HCT116 (cell line): ENCODE measurements at regions not wholly inside any gene's neighbourhood (a gene's known extent, or its start where the extent isn't known, plus 50 kb on each side); places are given as distances from the start of the nearest gene placed in this dataset.

Source experiments
- ATAC-seq: fragments of 200-7000 bp; cut with Tn5 transposase; 2 replicates; pipeline ENCODE4 v1.9.1; 2020; ENCODE audit warnings: mild to moderate bottlenecking, moderate library complexity
- BruUV-seq: library from RNA; stranded (reverse); fragments of 400-500 nt; replicated peaks from 2 replicates; lab custom pipeline; 2021; lab: Mats Ljungman, UMichigan
- CTCF ChIA-PET: fragments of 300-600 bp; sonication (Branson Sonifier 250); formaldehyde crosslinking; loops from one replicate; lab custom pipeline; 2021; ENCODE audit warnings: antibody characterized with exemption; lab: Charles Lee
- POLR2A ChIA-PET: fragments of 300-600, 350-600 bp; sonication (Branson Sonifier 250); formaldehyde crosslinking; loops from one replicate; lab custom pipeline; 2021; ENCODE audit warnings: antibody characterized with exemption; lab: Charles Lee
- RAD21 ChIA-PET, 2 experiments: fragments of 300-600 bp; sonication (Branson Sonifier 250); formaldehyde crosslinking; loops; one replicate each; lab custom pipeline; 2023; ENCODE audit warnings: low total read pairs in 2 of 2; ENCODE audit not compliant: uncharacterized antibody in 2 of 2, unreplicated experiment in 2 of 2, low non-redundant PET in 1 of 2; lab: Charles Lee
- DNase-seq: peaks from one replicate; pipeline ENCODE4 v3.0.0-alpha.2; 2010; ENCODE audit warnings: low read depth, low spot score
- H2AFZ ChIP-seq: fragments of 200-600 bp; shearing (Covaris generic), sonication (generic); 2 replicates; pipeline ENCODE4 v1.6.1; 2017; ENCODE audit warnings: low read depth, mixed run types, mixed read lengths, antibody characterized with exemption, low read length; ENCODE audit not compliant: poor library complexity, severe bottlenecking
- H3K27ac ChIP-seq: 2 replicates; pipeline ENCODE4 v1.5.1; 2012; ENCODE audit warnings: low read depth, low read length
- H3K27me3 ChIP-seq: fragments of 200-600 bp; sonication (generic); 2 replicates; pipeline ENCODE4 v1.6.1; 2016; ENCODE audit warnings: mixed run types, low read length, mixed read lengths; ENCODE audit not compliant: insufficient read depth
- H3K36me3 ChIP-seq, 2 experiments: fragments of 200-500 bp in 1 of 2; fragments of 200-600 bp in 1 of 2; sonication (Bioruptor generic) in 1 of 2; sonication (generic) in 1 of 2; 2 replicates each; pipeline versions ENCODE4 v1.5.1 to v1.6.1; 2014 to 2016; ENCODE audit warnings: low read length in 2 of 2, inconsistent platforms in 1 of 2, mixed read lengths in 1 of 2, mixed run types in 1 of 2; ENCODE audit not compliant: insufficient read depth in 2 of 2, control insufficient read depth in 1 of 2
- H3K4me1 ChIP-seq, 2 experiments: fragments of 200-600 bp in 1 of 2; sonication (generic) in 1 of 2; 2 replicates each; pipeline versions ENCODE4 v1.5.1 to v1.6.1; 2012 to 2017; ENCODE audit warnings: low read length in 2 of 2, inconsistent platforms in 1 of 2, mild to moderate bottlenecking in 1 of 2, mixed read lengths in 1 of 2, mixed run types in 1 of 2, moderate library complexity in 1 of 2; ENCODE audit not compliant: insufficient read depth in 2 of 2, control insufficient read depth in 1 of 2
- H3K4me2 ChIP-seq: fragments of 200-600 bp; sonication (generic); 2 replicates; pipeline ENCODE4 v1.6.1; 2017; ENCODE audit warnings: mixed run types, low read length, mixed read lengths
- H3K4me3 ChIP-seq, 2 experiments: fragments of 200-600 bp in 1 of 2; sonication (generic) in 1 of 2; replicated peaks in 1 of 2; 2 replicates each; pipeline ENCODE4 v1.5.1; 2011 to 2016; ENCODE audit warnings: low read length in 2 of 2, control low read depth in 1 of 2, low read depth in 1 of 2, mild to moderate bottlenecking in 1 of 2, mixed read lengths in 1 of 2, mixed run types in 1 of 2
- H3K79me2 ChIP-seq: fragments of 200-600 bp; sonication (generic); 2 replicates; pipeline ENCODE4 v1.6.1; 2017; ENCODE audit warnings: mild to moderate bottlenecking, mixed run types, low read length, moderate library complexity, mixed read lengths; ENCODE audit not compliant: insufficient read depth
- H3K9ac ChIP-seq: fragments of 200-600 bp; sonication (generic); 2 replicates; pipeline ENCODE4 v1.6.1; 2016; ENCODE audit warnings: low read length, mixed read lengths
- H3K9me2 ChIP-seq: fragments of 200-600 bp; sonication (generic), shearing (Covaris generic); 2 replicates; pipeline ENCODE4 v1.6.1; 2017; ENCODE audit warnings: mixed run types, mild to moderate bottlenecking, moderate library complexity; ENCODE audit not compliant: insufficient read depth
- H3K9me3 ChIP-seq, 2 experiments: fragments of 200-500 bp in 1 of 2; fragments of 200-600 bp in 1 of 2; sonication (Bioruptor generic) in 1 of 2; sonication (generic) in 1 of 2; 2 replicates each; pipeline ENCODE4 v1.6.1; 2014 to 2017; ENCODE audit warnings: low read length in 2 of 2, mixed read lengths in 2 of 2, inconsistent platforms in 1 of 2, low read depth in 1 of 2, mild to moderate bottlenecking in 1 of 2, mixed run types in 1 of 2, moderate library complexity in 1 of 2; ENCODE audit not compliant: control insufficient read depth in 1 of 2, insufficient read depth in 1 of 2
- H4K20me1 ChIP-seq: fragments of 200-600 bp; sonication (generic), shearing (Covaris generic); 2 replicates; pipeline ENCODE4 v1.6.1; 2017; ENCODE audit warnings: mixed run types, mild to moderate bottlenecking, moderate library complexity; ENCODE audit not compliant: insufficient read depth
- ATF3 ChIP-seq: IDR thresholded peaks from 2 replicates; pipeline ENCODE4 v1.6.1; 2012
- CBX3 ChIP-seq: IDR thresholded peaks from 2 replicates; pipeline ENCODE4 v1.6.1; 2012; ENCODE audit warnings: low read depth
- CEBPB ChIP-seq: IDR thresholded peaks from 2 replicates; pipeline ENCODE4 v1.6.1; 2012; ENCODE audit warnings: low read depth
- CTCF ChIP-seq, 3 experiments: fragments of 200-600 bp in 1 of 3; sonication (generic) in 1 of 3; IDR thresholded peaks in 2 of 3; conservative IDR thresholded peaks in 1 of 3; 2 replicates each; pipeline ENCODE4 v1.5.1; 2012 to 2017; ENCODE audit warnings: low read depth in 2 of 3, low read length in 2 of 3, antibody characterized with exemption in 1 of 3, borderline replicate concordance in 1 of 3, control low read depth in 1 of 3, mild to moderate bottlenecking in 1 of 3, mixed read lengths in 1 of 3, mixed run types in 1 of 3, moderate library complexity in 1 of 3; ENCODE audit not compliant: insufficient read depth in 1 of 3
- ELF1 ChIP-seq: IDR thresholded peaks from 2 replicates; pipeline ENCODE4 v1.6.1; 2012; ENCODE audit warnings: low read depth, borderline replicate concordance
- EZH2phosphoT487 ChIP-seq: fragments of 200-600 bp; IDR thresholded peaks from 2 replicates; pipeline ENCODE4 v1.6.1; 2018; ENCODE audit warnings: antibody characterized with exemption, borderline replicate concordance
- FOSL1 ChIP-seq: IDR thresholded peaks from 2 replicates; pipeline ENCODE4 v1.6.1; 2012; ENCODE audit warnings: low read depth
- JUND ChIP-seq: IDR thresholded peaks from 2 replicates; pipeline ENCODE4 v1.6.1; 2012
- MAX ChIP-seq: IDR thresholded peaks from 2 replicates; pipeline ENCODE4 v1.6.1; 2012
- POLR2A ChIP-seq: IDR thresholded peaks from 2 replicates; pipeline ENCODE4 v1.7.0; 2011; ENCODE audit warnings: borderline replicate concordance; ENCODE audit not compliant: insufficient read depth, insufficient read length; ENCODE audit errors: extremely low read depth
- POLR2AphosphoS5 ChIP-seq: IDR thresholded peaks from 2 replicates; pipeline ENCODE4 v1.6.1; 2011; ENCODE audit warnings: mild to moderate bottlenecking, low read depth, low read length, moderate library complexity
- REST ChIP-seq: IDR thresholded peaks from 2 replicates; pipeline ENCODE4 v1.6.1; 2012; ENCODE audit warnings: low read depth
- SIN3A ChIP-seq: IDR thresholded peaks from 2 replicates; pipeline ENCODE4 v1.6.1; 2012; ENCODE audit warnings: low read depth
- TCF7L2 ChIP-seq: IDR thresholded peaks from 2 replicates; pipeline ENCODE4 v1.7.0; 2011; ENCODE audit warnings: borderline replicate concordance, inconsistent platforms; ENCODE audit not compliant: insufficient read depth, insufficient read length; ENCODE audit errors: extremely low read depth
- YY1 ChIP-seq: IDR thresholded peaks from 2 replicates; pipeline ENCODE4 v1.6.1; 2011; ENCODE audit warnings: low read length, low read depth, moderate library complexity, mild to moderate bottlenecking; ENCODE audit not compliant: insufficient replicate concordance; ENCODE audit errors: extremely low read depth
- ZBTB33 ChIP-seq: IDR thresholded peaks from 2 replicates; pipeline ENCODE4 v1.6.1; 2011; ENCODE audit warnings: mild to moderate bottlenecking, low read length, moderate library complexity; ENCODE audit not compliant: insufficient replicate concordance; ENCODE audit errors: extremely low read depth
- ZFX ChIP-seq: fragments of 450-650 bp; IDR thresholded peaks from 2 replicates; pipeline ENCODE4 v1.6.1; 2017
- ZNF274 ChIP-seq: fragments of 200-500 bp; sonication (Bioruptor generic); IDR thresholded peaks from 2 replicates; pipeline ENCODE4 v1.6.1; 2014; ENCODE audit warnings: mild to moderate bottlenecking, low read depth, low read length, inconsistent platforms
- intact Hi-C: fragments of 100-400 bp; cut with micrococcal nuclease; formaldehyde crosslinking; loops from 2 replicates; pipeline ENCODE4 v1.10.0; 2022

GRCh38 chr12:67873355-67873754 lies 115.9 kb upstream of the IFNG-AS1 start:
- Histone ChIP-seq H3K9ac (no peak overlapping the region), H3K9me3 (no peaks in the 10 kb centered on the region), H3K27ac (no peak overlapping the region), H3K36me3 (no peaks in the 10 kb centered on the region), H3K27me3 (no peaks in the 10 kb centered on the region), H3K79me2 (no peaks in the 10 kb centered on the region), H3K4me3 (no peak overlapping the region), H2AFZ (no peak overlapping the region), H3K4me1 (no peaks in the 10 kb centered on the region), H4K20me1 (no peaks in the 10 kb centered on the region), H3K4me2 (no peak overlapping the region), H3K9me2 (no peaks in the 10 kb centered on the region)
- intact Hi-C loops = no loop called here
- DNase-seq = no peak
- BruUV-seq = no TSS peak
- ATAC-seq = no peak
- ChIA-PET RAD21 (no interaction called here), POLR2A (no interaction called here), CTCF (no interaction called here)
- TF ChIP-seq ATF3 (no peak), FOSL1 (no peak), TCF7L2 (no peak), ZFX (no peak), CEBPB (no peak), POLR2A (no peak), POLR2AphosphoS5 (no peak), SIN3A (no peak), ZNF274 (no peak), JUND (no peak), ZBTB33 (no peak), MAX (no peak), CBX3 (no peak), REST (no peak), CTCF (IDR thresholded peaks at IDR 0.05 in 2 of 3, conservative IDR thresholded peaks at IDR 0.05 in 1 of 3; ENCODE audit: borderline replicate concordance in 1 of 3, insufficient read depth in 1 of 3, low read depth in 2 of 3, low read length in 2 of 3) (no peak), ELF1 (no peak), YY1 (no peak), EZH2phosphoT487 (no peak)
